ENCODE measurements at regions not wholly inside any gene's neighbourhood (a gene's known extent, or its start where the extent isn't known, plus 50 kb on each side); places are given as distances from the start of the nearest gene placed in this dataset.

DNA sequence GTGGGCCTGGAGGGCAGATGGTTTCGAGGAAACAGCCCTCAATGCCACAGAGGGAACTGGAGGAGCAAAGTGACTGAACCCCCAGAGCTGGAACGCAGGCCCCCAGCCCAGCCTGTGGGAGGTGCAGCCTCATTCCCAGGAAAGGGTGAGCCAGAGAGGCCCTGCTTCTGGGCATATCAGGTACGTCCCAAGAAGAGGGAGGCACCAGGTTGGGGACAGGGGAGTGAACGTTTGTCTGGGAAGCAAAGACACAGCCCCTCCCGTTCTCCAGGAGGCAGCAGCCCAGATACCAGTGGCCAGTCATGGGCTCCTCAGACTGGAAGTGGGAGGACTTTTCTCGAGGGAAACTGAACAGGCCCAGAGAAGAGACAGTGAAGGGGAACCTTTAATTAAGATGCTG is 74.3 kb upstream of the RET start:
- no peak for DNase-seq (ENCODE audit: low spot score)

DNA sequence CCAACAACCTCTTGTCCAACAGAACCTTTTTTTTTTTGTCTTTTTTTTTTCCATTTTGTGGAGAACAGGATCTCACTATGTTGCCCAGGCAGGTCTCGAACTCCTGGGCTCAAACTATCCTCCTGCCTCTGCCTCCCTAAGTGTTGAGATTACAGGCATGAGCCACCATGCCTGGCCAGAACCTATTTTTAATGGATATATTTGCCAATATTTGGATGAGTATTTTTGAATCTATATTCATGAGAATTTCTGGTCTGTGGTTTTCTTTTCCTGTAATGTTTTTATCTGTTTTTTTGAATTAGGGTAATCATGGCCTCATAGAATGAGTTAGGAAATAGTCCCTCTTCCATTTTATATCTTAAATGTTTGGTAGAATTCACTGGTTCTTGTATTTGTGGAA is 70.4 kb upstream of the RET start:
- DNase-seq (ENCODE audit: low spot score) = no peak

DNA sequence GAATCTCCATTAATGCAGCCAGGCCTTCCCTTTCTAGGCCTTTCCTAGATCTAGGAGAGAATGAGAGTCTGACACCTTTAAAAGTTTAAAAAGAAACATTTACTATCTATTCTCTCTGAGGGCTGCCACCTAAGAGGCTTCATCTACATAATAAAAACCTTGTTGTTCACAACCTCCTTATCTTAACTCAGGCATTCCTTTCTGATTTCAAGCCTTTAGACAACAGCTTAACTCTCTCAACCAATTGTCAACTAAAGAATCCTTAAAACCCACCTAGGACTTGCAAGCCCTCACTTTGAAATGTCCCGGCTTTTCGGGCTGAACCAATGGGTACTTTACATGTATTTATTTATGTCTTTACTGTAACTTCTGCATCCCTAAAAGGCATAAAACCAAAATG is 64.3 kb upstream of the RET start:
- DNase-seq (ENCODE audit: low spot score) = no peak

DNA sequence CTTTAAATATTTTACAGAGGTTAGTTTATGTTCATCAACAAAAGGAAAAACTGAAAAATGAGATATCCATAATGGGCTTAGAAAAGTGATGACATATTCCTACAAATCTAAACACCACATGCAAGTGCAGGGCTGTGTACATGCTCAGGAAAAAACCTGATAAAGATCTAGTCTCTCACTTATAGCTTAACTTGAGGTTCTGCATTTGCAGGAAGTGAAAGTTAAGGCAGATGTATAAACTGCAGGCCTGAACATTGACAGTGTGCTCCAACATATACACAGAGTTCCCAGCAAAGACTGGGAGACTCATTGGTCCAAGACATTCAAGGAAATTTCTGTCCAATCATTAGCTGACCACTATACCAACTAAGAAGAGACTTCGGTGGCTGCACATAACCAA is 63.8 kb upstream of the RET start:
- DNase-seq (ENCODE audit: low spot score) = no peak

GRCh38 chr10:43024524-43024923 is 52.3 kb upstream of the RET start:
- no peak for DNase-seq (ENCODE audit: low spot score)

GRCh38 chr10:43024942-43025700 is 51.7 kb upstream of the RET start:
- no peak for DNase-seq (ENCODE audit: low spot score)

- no peak for DNase-seq (ENCODE audit: low spot score)
These were observed 50.6 kb upstream of the RET start for GRCh38 chr10:43026039-43026973.

All from CD4-positive, alpha-beta T cell treated with Interleukin-15 for 4 hours (primary cell).